BJ (cell line): ENCODE measurements at regions not wholly inside any gene's neighbourhood (a gene's known extent, or its start where the extent isn't known, plus 50 kb on each side); places are given as distances from the start of the nearest gene placed in this dataset.

Source experiments
- CTCF ChIA-PET: fragments of 350-600 bp; formaldehyde crosslinking; extraction: SDS; loops from one replicate; lab custom pipeline; 2021; ENCODE audit warnings: antibody characterized with exemption, inconsistent platforms; lab: Yijun Ruan, JAX
- POLR2A ChIA-PET: fragments of 300-600 bp; sonication (Branson Sonifier 250); formaldehyde crosslinking; extraction: SDS; loops from one replicate; lab custom pipeline; 2021; ENCODE audit warnings: antibody characterized with exemption; lab: Charles Lee
- DNase-seq: peaks from one replicate; pipeline ENCODE4 v3.0.0-alpha.2; 2011; ENCODE audit warnings: low read depth
- H3K27me3 ChIP-seq: 2 replicates; pipeline ENCODE4 v1.6.0; 2011; ENCODE audit warnings: low read length; ENCODE audit not compliant: control insufficient read depth, insufficient read depth
- H3K36me3 ChIP-seq: 2 replicates; pipeline ENCODE4 v1.5.1; 2011; ENCODE audit warnings: low read length; ENCODE audit not compliant: control insufficient read depth, insufficient read depth
- H3K4me3 ChIP-seq: 2 replicates; pipeline ENCODE4 v1.5.1; 2011; ENCODE audit warnings: low read depth, mild to moderate bottlenecking, control low read depth, low read length
- TF ChIP-seq, protein P1 (sequence below): IDR thresholded peaks from 2 replicates; pipeline ENCODE4 v1.5.1; 2011; ENCODE audit warnings: low read depth, mild to moderate bottlenecking, control low read depth, inconsistent platforms, low read length, moderate library complexity; ENCODE audit not compliant: insufficient read depth

DNA sequence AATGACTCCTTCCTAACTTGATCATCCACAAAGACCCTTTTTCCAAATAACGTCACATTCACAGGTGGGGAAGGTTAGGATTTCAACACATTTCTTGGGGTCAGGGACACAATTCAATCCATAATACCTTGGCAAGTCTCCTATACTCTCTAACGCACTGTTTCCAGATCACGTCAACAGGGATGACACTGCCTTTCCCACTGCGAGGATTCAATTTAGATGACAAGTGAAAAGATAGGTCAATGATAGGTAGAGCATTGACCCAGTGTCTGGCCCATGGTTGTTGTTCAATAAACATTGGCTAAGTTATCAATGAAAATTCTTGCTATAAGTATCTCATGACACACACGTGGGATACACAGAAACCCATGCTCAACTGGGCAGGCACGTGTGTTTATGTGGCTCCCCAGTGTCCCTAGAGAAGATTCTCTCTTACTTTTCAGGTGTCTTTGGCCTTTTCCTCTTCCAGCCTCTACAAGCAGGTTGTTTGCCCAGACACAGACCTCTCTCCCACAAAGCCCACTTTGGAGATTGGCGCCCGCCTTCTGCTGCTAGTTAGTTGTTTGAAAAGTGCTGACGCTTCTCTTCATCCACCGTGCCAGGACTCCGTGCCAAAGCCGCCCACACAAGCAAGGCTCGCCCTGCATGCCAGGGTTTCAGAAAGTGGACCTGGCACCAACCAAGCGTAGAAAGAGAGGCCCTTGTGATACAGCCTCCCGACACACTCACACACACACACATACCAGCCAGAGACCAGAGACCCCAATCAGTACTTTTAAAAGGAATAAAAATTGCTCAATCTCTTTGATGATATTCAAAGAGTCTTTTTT, 594.5 kb downstream of the BNC2 start:
- DNase-seq: no peak
- no peaks in the 10 kb centered on the region for H3K27me3 ChIP-seq
- H3K36me3 ChIP-seq: no peaks in the 10 kb centered on the region
- POLR2A ChIA-PET: no interaction called here
- no peak overlapping the region for H3K4me3 ChIP-seq
- TF ChIP-seq, protein P1, sequence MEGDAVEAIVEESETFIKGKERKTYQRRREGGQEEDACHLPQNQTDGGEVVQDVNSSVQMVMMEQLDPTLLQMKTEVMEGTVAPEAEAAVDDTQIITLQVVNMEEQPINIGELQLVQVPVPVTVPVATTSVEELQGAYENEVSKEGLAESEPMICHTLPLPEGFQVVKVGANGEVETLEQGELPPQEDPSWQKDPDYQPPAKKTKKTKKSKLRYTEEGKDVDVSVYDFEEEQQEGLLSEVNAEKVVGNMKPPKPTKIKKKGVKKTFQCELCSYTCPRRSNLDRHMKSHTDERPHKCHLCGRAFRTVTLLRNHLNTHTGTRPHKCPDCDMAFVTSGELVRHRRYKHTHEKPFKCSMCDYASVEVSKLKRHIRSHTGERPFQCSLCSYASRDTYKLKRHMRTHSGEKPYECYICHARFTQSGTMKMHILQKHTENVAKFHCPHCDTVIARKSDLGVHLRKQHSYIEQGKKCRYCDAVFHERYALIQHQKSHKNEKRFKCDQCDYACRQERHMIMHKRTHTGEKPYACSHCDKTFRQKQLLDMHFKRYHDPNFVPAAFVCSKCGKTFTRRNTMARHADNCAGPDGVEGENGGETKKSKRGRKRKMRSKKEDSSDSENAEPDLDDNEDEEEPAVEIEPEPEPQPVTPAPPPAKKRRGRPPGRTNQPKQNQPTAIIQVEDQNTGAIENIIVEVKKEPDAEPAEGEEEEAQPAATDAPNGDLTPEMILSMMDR: no peak
- CTCF ChIA-PET: no interaction called here

GRCh38 chr9:16276866-16277265, 593.6 kb downstream of the BNC2 start:
- ChIA-PET POLR2A (no interaction called here), CTCF (interaction anchor here (1.2 kb wide), 1 partner anchor 19 kb away, joined by 4 read pairs; no protein-coding TSS in a partner anchor)
- TF ChIP-seq, protein P1: no peak
- no peak for DNase-seq
- no peaks in the 10 kb centered on the region for H3K36me3 ChIP-seq
- H3K27me3 ChIP-seq: no peaks in the 10 kb centered on the region
- no peak overlapping the region for H3K4me3 ChIP-seq

GRCh38 chr9:16277471-16277960, 593.0 kb downstream of the BNC2 start:
- CTCF ChIA-PET: interaction anchor here (1.2 kb wide), 1 partner anchor 20 kb away, joined by 4 read pairs; no protein-coding TSS in a partner anchor
- TF ChIP-seq, protein P1: no peak
- Histone ChIP-seq H3K4me3 (no peak overlapping the region), H3K27me3 (no peaks in the 10 kb centered on the region), H3K36me3 (no peaks in the 10 kb centered on the region)
- POLR2A ChIA-PET: no interaction called here
- no peak for DNase-seq

DNA sequence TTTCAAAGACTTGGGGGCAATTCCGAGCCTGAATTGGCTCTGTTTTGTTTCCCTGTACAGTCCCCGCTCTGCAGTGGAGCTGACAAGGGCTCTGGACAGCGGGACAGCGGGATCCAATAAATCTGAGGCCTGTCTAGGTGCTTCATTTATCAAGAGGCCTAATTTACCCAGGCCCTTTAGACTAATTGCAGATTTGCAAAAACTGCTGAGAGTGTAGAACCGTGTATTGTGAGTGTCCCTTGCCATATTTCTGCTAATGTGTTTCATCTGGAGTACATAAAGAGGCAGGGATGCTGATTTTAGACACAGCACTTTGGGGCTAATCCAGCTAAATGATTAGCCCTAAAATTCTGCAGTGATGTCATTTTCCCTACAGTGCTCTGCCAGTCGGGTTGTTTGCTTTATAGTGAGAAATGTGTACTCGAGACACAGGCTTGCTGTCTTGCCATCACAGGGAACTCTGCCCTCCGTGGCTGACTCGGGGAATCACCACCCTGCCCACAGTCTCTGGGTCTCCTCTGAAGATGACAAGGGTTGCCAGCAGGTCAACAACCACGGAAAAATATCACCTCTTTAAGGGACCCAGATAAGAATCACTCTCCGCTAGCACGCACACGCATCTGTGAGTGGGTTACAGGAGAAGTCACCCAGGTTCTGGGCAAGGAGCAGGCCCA, 592.0 kb downstream of the BNC2 start:
- ChIA-PET POLR2A (no interaction called here), CTCF (no interaction called here)
- DNase-seq: no peak
- H3K4me3 ChIP-seq: no peak overlapping the region
- TF ChIP-seq, protein P1: no peak
- no peaks in the 10 kb centered on the region for H3K27me3 ChIP-seq
- no peaks in the 10 kb centered on the region for H3K36me3 ChIP-seq

DNA sequence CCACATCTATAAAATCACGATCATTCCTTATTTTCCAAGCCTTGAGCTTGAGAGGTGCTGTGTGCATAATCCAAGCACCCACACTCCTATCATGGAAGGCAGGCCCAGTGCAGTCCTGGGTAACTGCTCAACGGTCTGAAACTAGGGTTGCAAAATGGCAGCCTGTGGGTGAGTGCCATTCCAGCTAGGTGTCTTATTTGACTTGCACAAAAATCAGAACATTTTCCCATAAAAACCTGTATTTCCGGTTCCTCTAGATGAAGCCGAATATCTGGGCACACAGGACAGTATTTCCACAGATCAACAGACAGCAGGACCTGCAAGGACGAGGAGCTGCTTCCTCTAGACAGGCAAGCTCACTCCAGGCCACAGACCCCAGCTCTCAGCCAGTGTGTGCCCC, 588.8 kb downstream of the BNC2 start:
- Histone ChIP-seq H3K27me3 (no peaks in the 10 kb centered on the region), H3K36me3 (no peaks in the 10 kb centered on the region), H3K4me3 (no peak overlapping the region)
- TF ChIP-seq, protein P1: no peak
- DNase-seq: no peak
- POLR2A ChIA-PET: no interaction called here
- CTCF ChIA-PET: interaction anchor here (1.0 kb wide), 1 partner anchor 29 kb away, joined by 3 read pairs; no protein-coding TSS in a partner anchor
